GM12864 (cell line): ENCODE measurements at regions not wholly inside any gene's neighbourhood (a gene's known extent, or its start where the extent isn't known, plus 50 kb on each side); places are given as distances from the start of the nearest gene placed in this dataset.
"Not testable (repeated sequence)": the region's sequence is repeated elsewhere in the genome, so short reads cannot be mapped to it uniquely, and the experiment has no call there.

Source experiments
- DNase-seq: peaks from one replicate; pipeline ENCODE4 v3.0.0-alpha.2; 2011; ENCODE audit warnings: low read depth
- H3K4me3 ChIP-seq: 2 replicates; pipeline ENCODE4 v1.5.1; 2011; ENCODE audit warnings: mild to moderate bottlenecking, low read depth, low read length, control low read depth
- CTCF ChIP-seq: IDR thresholded peaks from 2 replicates; pipeline ENCODE4 v1.5.1; 2011; ENCODE audit warnings: low read depth, mild to moderate bottlenecking, moderate library complexity, low read length, control low read depth, inconsistent platforms; ENCODE audit errors: missing control alignments

DNA sequence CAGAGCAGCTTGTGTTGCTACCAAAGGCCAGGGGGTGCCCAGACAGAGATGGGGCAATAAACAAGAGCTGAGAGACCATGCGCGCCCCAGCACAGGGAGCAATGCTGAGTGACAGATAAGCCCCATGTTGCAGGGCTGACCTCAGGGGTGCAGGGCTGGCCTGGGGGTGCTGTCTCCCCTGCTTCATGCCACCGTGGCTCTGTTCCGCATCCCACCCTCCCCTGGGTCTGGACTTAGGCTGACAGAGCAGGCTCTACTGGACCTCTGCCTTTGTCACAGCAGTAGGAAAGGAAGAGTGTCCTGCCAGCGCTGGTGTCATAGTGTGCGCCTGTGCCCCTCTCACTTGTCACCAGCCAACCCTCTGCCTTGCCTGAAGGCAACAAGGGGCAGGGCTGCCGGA, 67.4 kb upstream of the IQSEC1 start:
- H3K4me3 ChIP-seq, result no peak overlapping the region
- no peak for DNase-seq
- TF ChIP-seq CTCF, result no peak

- TF ChIP-seq CTCF, result no peak
- H3K4me3 ChIP-seq, result no peak overlapping the region
- no peak for DNase-seq
Observed at GRCh38 chr3:13139471-13140065, 66.3 kb upstream of the IQSEC1 start.

DNA sequence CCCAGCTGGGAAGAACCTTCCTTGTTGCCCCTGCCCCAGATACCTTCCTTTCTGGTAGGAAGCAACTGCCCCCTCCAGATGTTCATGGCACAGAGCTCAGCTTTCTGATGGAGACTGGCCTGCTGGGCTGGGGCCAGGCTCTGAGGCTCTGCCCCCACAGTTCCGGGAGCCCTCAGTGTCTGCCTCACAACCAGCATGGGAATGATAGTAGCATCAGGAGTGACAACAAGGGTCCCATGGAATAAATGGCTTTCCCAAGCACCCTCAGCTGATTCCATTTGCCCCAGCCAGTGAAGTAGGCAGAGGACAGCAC, 65.6 kb upstream of the IQSEC1 start:
- DNase-seq, result no peak
- H3K4me3 ChIP-seq, result no peak overlapping the region
- TF ChIP-seq CTCF, result no peak

DNA sequence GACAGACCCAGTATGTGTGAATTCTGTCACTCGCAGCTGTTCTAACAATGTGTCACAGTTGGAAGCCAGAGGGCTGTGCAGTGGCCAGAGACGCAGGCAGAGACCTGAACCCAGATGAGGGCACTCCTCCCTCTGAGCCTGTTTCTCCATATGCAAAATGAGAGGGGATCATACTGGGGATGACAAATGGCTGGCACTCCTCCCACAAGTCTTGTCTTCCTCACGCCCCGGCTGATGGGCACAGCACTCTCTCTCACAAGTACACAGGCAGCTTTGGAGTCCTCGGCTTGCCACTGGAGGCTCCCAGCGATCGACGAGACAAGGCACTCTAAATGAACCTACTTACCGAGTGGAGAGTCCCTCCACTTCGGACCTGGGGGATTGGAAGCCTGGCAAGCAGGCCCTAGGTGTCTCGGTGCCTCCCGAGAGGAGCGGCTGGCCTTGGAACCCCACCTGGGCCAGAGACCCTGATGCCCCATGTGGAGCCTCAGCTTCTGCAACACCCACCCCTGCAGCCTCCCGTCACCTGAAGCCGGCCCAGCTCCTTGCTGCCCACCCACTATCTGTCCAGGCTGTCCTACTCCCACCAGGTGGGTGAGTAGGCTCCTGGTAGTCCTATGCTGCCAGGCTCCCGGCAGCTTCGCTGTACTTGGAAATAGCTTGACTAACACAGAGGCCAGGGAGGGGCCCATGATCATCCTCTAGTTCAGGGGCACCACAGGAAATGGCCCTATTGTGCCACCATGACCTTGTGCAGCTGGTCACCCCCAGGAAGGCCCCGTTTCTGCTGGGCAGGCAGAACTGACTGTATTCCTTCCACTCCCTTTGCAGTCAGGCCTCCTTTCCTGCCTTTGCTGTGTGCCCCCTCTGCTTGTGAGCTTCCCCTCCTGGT, 65.0 kb upstream of the IQSEC1 start:
- DNase-seq, result no peak
- no peak for TF ChIP-seq CTCF
- H3K4me3 ChIP-seq, result no peak overlapping the region

- H3K4me3 ChIP-seq, DNase-seq: not testable (repeated sequence)
Observed at GRCh38 chr3:13136848-13137247, 63.6 kb upstream of the IQSEC1 start.

DNA sequence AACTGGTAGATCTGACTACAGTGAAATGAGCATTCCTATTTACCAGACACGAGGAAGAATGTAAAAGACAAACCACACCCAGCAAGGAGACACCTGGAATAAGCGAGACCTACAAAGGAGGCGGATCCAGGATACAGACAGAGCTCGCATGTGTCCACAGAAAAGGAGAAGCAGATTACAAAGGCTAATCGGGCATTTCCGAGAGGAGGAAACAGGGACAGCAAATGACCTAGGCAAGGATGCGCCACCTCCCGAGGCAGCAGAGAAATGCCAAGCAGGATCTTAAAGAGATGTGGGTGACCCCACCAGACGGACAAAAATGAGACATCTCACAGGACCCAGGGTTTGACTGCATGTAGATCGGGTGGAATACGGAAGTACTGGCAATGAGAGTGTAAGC, 63.2 kb upstream of the IQSEC1 start:
- no peak overlapping the region for H3K4me3 ChIP-seq
- TF ChIP-seq CTCF, result no peak
- DNase-seq, result no peak

DNA sequence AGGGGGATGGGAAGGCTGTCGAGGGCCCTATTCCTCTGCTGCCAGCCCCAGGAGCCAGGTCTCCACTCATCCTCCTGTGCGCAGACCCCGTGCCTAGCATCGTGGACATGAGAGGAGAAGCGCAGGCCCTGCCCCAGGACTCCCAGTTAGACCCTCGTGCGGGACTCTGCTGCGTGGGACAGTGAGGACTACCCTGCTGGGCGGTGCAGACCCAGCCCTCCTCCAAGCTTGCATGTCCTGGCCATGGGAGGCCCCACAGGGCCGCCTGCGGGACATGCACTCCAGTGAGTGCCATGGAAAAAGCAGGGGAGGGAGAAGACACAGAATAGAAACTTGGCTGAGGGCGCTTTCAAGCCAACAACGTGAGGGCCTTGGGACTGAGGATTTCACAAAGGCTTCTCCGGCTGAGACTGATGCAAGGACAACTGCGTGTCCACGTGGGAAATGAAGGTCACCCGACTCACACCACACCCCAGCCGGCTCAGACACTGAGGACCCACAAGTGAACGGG, 62.6 kb upstream of the IQSEC1 start:
- H3K4me3 ChIP-seq, result no peak overlapping the region
- no peak for TF ChIP-seq CTCF
- no peak for DNase-seq
